ENCODE measurements at regions not wholly inside any gene's neighbourhood (a gene's known extent, or its start where the extent isn't known, plus 50 kb on each side); places are given as distances from the start of the nearest gene placed in this dataset.

DNA sequence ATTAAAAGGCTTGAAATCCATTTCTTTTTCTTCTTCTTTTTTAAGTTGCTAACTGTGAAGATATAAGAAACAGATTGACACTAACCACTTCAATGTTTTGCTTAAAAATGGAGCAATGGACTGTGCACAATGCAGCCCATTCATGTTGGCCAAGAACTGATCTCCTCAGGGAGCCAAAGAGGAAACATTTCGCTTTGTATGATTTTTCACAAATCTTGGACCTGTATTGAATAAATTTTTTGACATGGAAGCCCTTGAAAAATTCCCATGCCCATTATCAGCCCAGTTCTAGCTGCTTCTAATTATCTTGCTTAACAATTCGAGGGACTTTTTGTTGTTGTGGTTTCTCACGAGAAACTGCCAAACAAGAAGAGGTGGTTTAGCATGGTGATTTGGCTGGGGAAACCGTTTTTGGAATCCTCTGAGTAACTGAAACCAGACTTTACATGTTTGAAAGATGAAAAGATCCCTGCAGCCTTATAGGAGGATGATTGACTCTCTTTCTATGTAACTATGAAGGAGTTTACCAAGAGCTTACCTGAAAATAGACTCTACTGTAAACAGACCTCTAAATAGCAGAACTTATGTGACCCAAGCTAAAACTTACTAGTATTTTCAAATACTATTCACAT lies 1389.4 kb upstream of the GOT2 start:
- intact Hi-C loops (cut with DNase I, micrococcal nuclease): no loop called here
- DNase-seq (no peak), ATAC-seq (no peak)

DNA sequence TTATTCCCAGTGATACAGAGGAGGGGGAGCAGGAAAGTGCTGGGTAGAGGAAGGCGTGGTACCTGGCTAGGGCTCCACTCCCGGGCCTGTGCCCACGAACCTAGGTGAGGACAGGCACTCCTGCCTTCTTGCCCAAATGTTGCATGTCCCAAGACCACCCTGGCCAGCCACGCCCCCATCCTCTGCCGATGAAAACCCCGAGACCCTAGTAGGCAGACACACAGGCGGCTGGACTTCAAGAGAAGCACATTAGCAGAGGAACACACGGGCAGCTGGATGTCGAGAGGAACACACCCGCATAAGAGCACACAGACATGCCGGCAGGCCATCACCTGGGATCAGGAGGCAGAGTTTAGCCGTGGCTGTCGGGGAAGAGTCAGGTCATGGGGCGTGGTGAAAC lies 1386.5 kb upstream of the GOT2 start:
- no peak for DNase-seq
- H3K4me3 ChIP-seq: no peak overlapping the region
- H3K4me1 ChIP-seq (ENCODE audit: low read depth): no peaks in the 10 kb centered on the region
- peaks cover 36% of the 10 kb centered on the region for H3K9me3 ChIP-seq
- H3K36me3 ChIP-seq (ENCODE audit: low read depth): no peaks in the 10 kb centered on the region
- TF ChIP-seq, protein P1, sequence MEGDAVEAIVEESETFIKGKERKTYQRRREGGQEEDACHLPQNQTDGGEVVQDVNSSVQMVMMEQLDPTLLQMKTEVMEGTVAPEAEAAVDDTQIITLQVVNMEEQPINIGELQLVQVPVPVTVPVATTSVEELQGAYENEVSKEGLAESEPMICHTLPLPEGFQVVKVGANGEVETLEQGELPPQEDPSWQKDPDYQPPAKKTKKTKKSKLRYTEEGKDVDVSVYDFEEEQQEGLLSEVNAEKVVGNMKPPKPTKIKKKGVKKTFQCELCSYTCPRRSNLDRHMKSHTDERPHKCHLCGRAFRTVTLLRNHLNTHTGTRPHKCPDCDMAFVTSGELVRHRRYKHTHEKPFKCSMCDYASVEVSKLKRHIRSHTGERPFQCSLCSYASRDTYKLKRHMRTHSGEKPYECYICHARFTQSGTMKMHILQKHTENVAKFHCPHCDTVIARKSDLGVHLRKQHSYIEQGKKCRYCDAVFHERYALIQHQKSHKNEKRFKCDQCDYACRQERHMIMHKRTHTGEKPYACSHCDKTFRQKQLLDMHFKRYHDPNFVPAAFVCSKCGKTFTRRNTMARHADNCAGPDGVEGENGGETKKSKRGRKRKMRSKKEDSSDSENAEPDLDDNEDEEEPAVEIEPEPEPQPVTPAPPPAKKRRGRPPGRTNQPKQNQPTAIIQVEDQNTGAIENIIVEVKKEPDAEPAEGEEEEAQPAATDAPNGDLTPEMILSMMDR (IDR thresholded peaks at IDR 0.05): no peak
- intact Hi-C loops (cut with DNase I, micrococcal nuclease): no loop called here
- ATAC-seq: no peak

More for the DNA sequence above, 1389.4 kb upstream of the GOT2 start:
- no peak overlapping the region for H3K4me3 ChIP-seq
- no peaks in the 10 kb centered on the region for H3K4me1 ChIP-seq (ENCODE audit: low read depth)
- TF ChIP-seq, protein P1 (IDR thresholded peaks at IDR 0.05): no peak
- H3K36me3 ChIP-seq (ENCODE audit: low read depth): no peaks in the 10 kb centered on the region
- peaks cover 42% of the 10 kb centered on the region for H3K9me3 ChIP-seq

DNA sequence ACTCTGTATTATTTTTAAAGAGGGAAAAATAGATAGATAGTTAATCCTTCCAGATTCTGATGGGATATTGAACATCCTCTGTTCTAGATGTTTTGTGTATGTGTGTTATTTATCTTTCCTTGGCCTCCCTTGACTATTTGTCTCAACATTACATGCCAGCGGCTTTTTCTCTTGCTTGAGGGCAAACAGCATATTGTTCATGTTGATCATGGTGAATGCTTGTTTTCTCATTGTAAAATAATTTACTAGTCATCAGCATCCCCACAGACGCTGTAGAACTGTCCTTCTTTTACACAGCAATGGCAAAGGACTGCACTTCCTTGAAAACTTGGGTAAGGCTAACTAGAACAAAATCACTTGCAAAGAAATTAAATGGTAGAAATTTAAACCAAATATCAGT lies 1376.4 kb upstream of the GOT2 start:
- intact Hi-C loops (cut with DNase I, micrococcal nuclease): no loop called here
- no peak for DNase-seq
- ATAC-seq: no peak
- TF ChIP-seq, protein P1 (IDR thresholded peaks at IDR 0.05): no peak
- Histone ChIP-seq H3K36me3 (ENCODE audit: low read depth) (no peaks in the 10 kb centered on the region), H3K9me3 (peaks cover 30% of the 10 kb centered on the region), H3K4me3 (no peak overlapping the region), H3K4me1 (ENCODE audit: low read depth) (no peaks in the 10 kb centered on the region)

DNA sequence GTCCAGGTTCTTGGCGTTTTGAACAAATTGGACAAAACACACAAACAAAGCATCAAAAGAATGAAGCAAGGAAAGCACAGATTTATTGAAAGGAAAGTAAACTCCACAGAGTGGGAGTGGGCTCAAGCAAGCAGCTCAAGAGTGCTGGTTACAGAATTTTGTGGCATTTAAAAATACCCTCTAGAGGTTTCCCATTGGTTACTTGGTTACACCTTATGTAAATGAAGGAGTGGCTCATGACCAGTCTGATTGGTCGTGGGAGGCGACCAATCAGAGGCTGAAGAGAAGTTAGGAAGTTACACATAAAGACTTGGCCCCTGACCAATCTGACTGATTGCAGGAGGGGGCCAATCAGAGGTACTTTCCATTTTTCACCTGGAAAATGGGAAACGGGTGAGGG lies 1373.8 kb upstream of the GOT2 start:
- H3K4me1 ChIP-seq (ENCODE audit: low read depth): no peaks in the 10 kb centered on the region
- no peak overlapping the region for H3K4me3 ChIP-seq
- ATAC-seq (no peak), DNase-seq (no peak)
- peaks cover 26% of the 10 kb centered on the region for H3K9me3 ChIP-seq
- H3K36me3 ChIP-seq (ENCODE audit: low read depth): no peaks in the 10 kb centered on the region
- intact Hi-C loops (cut with DNase I, micrococcal nuclease): no loop called here
- TF ChIP-seq, protein P1 (IDR thresholded peaks at IDR 0.05): no peak

DNA sequence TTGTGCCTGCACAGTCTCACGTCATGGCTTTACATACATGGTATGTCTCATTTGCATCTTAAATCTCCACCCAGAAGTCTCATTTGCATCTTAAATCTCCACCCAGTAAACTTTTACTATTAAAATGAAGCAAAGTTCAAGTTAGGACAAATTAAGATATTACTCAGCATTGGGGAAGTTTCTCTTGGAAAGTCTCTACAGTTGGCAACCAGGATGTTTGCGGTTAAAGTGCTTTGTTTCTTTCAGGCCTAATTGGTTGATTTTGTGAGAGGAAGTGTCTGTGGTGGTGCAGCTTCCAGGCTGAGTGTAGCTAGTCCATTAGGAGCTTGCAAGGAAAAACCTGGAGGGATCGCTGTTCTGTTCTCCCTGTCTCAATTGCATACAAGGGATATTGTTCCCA lies 1373.3 kb upstream of the GOT2 start:
- peak in 1 of 3 donors; percentile 1 for DNase-seq
- no peak for ATAC-seq
- H3K36me3 ChIP-seq (ENCODE audit: low read depth): no peaks in the 10 kb centered on the region
- TF ChIP-seq, protein P1 (IDR thresholded peaks at IDR 0.05): no peak
- no peaks in the 10 kb centered on the region for H3K4me1 ChIP-seq (ENCODE audit: low read depth)
- intact Hi-C loops (cut with DNase I, micrococcal nuclease): no loop called here
- H3K9me3 ChIP-seq: peaks cover 23% of the 10 kb centered on the region
- no peak overlapping the region for H3K4me3 ChIP-seq

DNA sequence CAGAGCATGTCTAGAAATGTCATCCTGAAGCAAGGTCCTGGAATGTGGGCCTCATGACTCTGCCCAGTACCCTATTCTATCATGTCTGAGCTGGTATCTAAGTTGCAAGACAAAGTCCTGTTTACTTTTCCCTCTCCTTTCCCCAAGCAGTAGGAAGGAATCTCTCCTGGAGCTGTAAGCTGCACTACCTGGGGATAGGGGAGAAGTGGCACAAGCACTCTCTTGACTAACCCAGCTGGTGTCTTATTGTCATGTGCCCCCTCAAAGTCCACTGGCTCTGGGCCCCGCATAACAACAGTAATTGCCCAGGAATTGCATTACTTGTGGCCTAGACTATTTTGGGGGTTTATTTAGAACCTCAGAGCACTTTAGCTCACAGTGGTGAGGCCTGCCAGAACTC lies 1366.3 kb upstream of the GOT2 start:
- ATAC-seq: no peak
- no peak for DNase-seq
- H3K9me3 ChIP-seq: peaks cover 41% of the 10 kb centered on the region

More for the DNA sequence above, 1366.3 kb upstream of the GOT2 start:
- intact Hi-C loops (cut with DNase I, micrococcal nuclease): no loop called here
- Histone ChIP-seq H3K4me3 (no peak overlapping the region), H3K36me3 (ENCODE audit: low read depth) (no peaks in the 10 kb centered on the region), H3K4me1 (ENCODE audit: low read depth) (no peaks in the 10 kb centered on the region)
- TF ChIP-seq, protein P1 (IDR thresholded peaks at IDR 0.05): no peak

All from mucosa of descending colon (tissue), 3 donors.